ENCODE measurements at regions not wholly inside any gene's neighbourhood (a gene's known extent, or its start where the extent isn't known, plus 50 kb on each side); places are given as distances from the start of the nearest gene placed in this dataset.

DNA sequence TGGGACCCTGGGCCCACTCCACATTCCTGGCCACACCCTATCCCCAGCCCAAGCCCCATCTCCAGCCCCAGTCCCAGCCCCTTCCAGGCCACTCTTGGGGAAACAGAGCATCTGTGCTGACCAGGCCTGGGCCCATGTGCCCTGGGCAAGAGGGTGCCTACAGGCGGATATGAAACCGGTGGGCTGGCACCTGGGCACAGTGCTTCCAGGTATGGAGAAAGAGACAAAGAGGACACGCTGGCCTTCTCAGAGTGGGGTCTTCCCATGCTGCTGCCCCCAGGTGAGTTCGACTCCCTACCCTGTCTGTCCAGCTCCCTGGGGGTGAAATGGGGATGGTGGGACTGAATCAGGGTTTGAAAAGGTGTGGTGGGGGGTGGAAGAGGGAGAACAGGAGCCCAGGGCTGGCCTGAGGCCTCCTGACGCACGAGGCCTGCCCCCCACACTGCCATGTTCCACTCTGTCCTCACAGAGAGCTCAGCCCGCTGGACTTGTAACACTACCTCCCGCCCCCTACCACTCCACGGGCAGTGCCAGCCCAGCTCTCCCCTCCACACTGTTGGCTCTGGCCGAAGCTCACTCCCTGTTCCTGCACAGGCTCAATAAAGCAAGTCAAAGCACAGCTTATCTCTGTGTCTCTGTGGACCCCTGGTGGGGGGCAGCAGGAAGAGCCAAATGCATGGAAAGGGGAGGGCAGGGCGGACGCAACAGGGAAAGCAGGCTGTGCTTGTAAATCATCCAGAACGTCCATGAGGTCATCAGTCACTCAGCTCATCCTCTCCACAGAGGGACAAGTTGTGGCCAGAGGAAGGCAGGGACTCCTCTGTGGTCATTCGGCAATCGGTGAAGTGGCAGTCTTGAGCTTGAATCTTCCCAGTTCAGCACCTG lies 71.1 kb upstream of the TMEM97 start:
- no peak for DNase-seq
- Mint-ChIP-seq H3K4me1 (peaks cover 4 to 11% (median 9%) of the 10 kb centered on the region in 3 donors), H3K9me3 (no peaks in the 10 kb centered on the region), H3K4me3 (peak overlapping the region in 1 of 7 donors; percentile 32), H3K36me3 (peaks cover 0 to 4% (median 0%) of the 10 kb centered on the region in 3 donors), H3K27me3 (peaks cover 8 to 21% of the 10 kb centered on the region in 2 donors), H3K27ac (peak overlapping the region in 1 of 8 donors; percentile 79)
- Histone ChIP-seq H3K9me3 (ENCODE audit: low read length) (no peaks in the 10 kb centered on the region), H3K27me3 (ENCODE audit: insufficient read depth, low read length, poor library complexity, severe bottlenecking) (peaks cover 4% of the 10 kb centered on the region), H3K27ac (ENCODE audit: low read depth, low read length) (no peak overlapping the region), H3K4me3 (ENCODE audit: low read length) (no peak overlapping the region), H3K36me3 (ENCODE audit: insufficient read depth, low read length) (no peaks in the 10 kb centered on the region), H3K4me1 (ENCODE audit: insufficient read depth, low read length) (peaks cover 5% of the 10 kb centered on the region)
- ChIA-PET POLR2A (no interaction called here), CTCF (no interaction called here)

DNA sequence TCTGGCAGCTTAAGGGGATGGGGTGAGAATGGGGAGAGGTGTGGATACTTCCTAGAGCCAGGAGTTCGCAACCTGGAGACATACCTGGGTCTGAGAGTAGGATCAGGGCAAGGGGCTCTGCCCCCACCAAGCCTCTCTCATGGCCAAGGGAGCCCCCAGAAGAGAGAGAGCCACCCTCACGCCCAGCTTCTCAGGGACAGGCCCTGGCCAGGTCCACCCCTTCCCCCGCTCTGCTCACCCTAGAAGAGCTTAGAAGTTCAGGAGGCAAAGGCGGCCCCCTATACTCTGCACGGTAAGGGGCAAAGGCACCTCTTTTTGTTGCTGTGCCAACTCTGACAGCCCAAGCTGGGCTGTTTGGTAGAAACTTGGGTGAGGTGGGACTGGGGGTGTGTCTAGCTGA lies 69.3 kb upstream of the TMEM97 start:
- Mint-ChIP-seq H3K27ac (no peak overlapping the region), H3K27me3 (peaks cover 13 to 29% of the 10 kb centered on the region in 2 donors), H3K9me3 (no peaks in the 10 kb centered on the region), H3K4me3 (peak overlapping the region in 3 of 7 donors; percentile 16 to 32 (median 27)), H3K36me3 (peaks cover 0 to 4% (median 0%) of the 10 kb centered on the region in 3 donors), H3K4me1 (peaks cover 4 to 11% (median 9%) of the 10 kb centered on the region in 3 donors)
- H3K4me3 ChIP-seq (ENCODE audit: low read length), result no peak overlapping the region
- DNase-seq, result no peak
- peaks cover 5% of the 10 kb centered on the region for H3K4me1 ChIP-seq (ENCODE audit: insufficient read depth, low read length)
- H3K36me3 ChIP-seq (ENCODE audit: insufficient read depth, low read length), result no peaks in the 10 kb centered on the region
- ChIA-PET CTCF (interaction anchor here (1.9 kb wide), 1 partner anchor 444 kb away, joined by 7 read pairs; no protein-coding TSS in a partner anchor), POLR2A (no interaction called here)
- peaks cover 4% of the 10 kb centered on the region for H3K27me3 ChIP-seq (ENCODE audit: insufficient read depth, low read length, poor library complexity, severe bottlenecking)
- no peak overlapping the region for H3K27ac ChIP-seq (ENCODE audit: low read depth, low read length)
- H3K9me3 ChIP-seq (ENCODE audit: low read length), result no peaks in the 10 kb centered on the region

DNA sequence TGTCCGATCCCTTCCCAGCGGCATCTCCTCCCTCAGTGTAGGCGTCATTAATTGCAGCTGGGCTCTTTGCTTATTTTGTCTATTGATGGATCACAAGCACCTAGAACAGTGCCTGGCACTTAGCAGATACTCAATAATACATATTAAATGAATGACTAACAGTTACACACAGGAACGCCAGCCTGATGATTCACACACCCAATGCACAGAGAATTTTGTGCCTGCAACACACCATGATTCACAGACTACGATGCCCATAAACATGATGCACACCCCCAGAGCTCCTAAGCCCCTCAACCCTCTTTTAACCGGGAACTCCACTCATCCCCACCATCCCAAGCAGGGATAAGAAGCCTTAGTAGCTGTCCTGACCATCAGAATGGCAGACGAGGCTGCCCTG lies 66.6 kb upstream of the TMEM97 start:
- peaks cover 4 to 11% (median 9%) of the 10 kb centered on the region in 3 donors for H3K4me1 Mint-ChIP-seq
- DNase-seq, result no peak
- H3K36me3 ChIP-seq (ENCODE audit: insufficient read depth, low read length), result no peaks in the 10 kb centered on the region
- H3K9me3 Mint-ChIP-seq, result no peaks in the 10 kb centered on the region
- no peaks in the 10 kb centered on the region for H3K9me3 ChIP-seq (ENCODE audit: low read length)
- no peak overlapping the region for H3K4me3 ChIP-seq (ENCODE audit: low read length)
- ChIA-PET CTCF (interaction anchor here (1.0 to 2.4 kb wide), 8 partner anchors 8 to 492 kb away, joined by 3 to 13 read pairs (median 6); no protein-coding TSS in a partner anchor), POLR2A (no interaction called here)
- H3K27ac Mint-ChIP-seq, result no peak overlapping the region
- no peak overlapping the region for H3K27ac ChIP-seq (ENCODE audit: low read depth, low read length)
- peaks cover 0 to 4% (median 0%) of the 10 kb centered on the region in 3 donors for H3K36me3 Mint-ChIP-seq
- H3K27me3 Mint-ChIP-seq, result peaks cover 14 to 40% of the 10 kb centered on the region in 2 donors
- H3K27me3 ChIP-seq (ENCODE audit: insufficient read depth, low read length, poor library complexity, severe bottlenecking), result peaks cover 4% of the 10 kb centered on the region
- peak overlapping the region in 1 of 7 donors; percentile 19 for H3K4me3 Mint-ChIP-seq
- peaks cover 5% of the 10 kb centered on the region for H3K4me1 ChIP-seq (ENCODE audit: insufficient read depth, low read length)

DNA sequence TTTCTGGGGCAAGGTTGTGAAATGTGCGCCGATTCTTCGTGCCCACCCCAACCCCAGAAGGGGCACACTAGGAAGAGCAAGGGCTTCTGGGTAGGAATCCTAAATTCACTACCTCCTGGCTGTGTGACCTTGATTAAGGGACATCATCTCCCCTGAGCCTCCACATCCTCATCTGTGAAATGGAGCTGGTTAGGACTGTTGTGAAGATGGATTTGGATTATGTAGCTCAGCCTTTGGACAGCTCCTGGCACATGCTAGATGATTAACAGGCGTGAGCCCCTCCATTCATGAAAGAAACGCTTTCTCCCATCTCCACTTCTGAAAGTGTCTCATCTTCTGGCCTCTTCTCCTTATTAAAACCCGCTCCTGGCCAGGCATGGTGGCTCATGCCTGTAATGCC lies 65.3 kb upstream of the TMEM97 start:
- peaks cover 16 to 46% of the 10 kb centered on the region in 2 donors for H3K27me3 Mint-ChIP-seq
- POLR2A ChIA-PET, result no interaction called here
- no peak overlapping the region for H3K4me3 ChIP-seq (ENCODE audit: low read length)
- H3K36me3 Mint-ChIP-seq, result peaks cover 0 to 4% (median 0%) of the 10 kb centered on the region in 3 donors
- H3K4me1 Mint-ChIP-seq, result peaks cover 4 to 11% (median 9%) of the 10 kb centered on the region in 3 donors
- CTCF ChIA-PET, result no interaction called here
- peaks cover 4% of the 10 kb centered on the region for H3K27me3 ChIP-seq (ENCODE audit: insufficient read depth, low read length, poor library complexity, severe bottlenecking)
- no peaks in the 10 kb centered on the region for H3K9me3 ChIP-seq (ENCODE audit: low read length)
- no peaks in the 10 kb centered on the region for H3K9me3 Mint-ChIP-seq
- H3K27ac ChIP-seq (ENCODE audit: low read depth, low read length), result no peak overlapping the region
- H3K27ac Mint-ChIP-seq, result peak overlapping the region in 1 of 8 donors; percentile 17
- peak overlapping the region in 1 of 7 donors; percentile 19 for H3K4me3 Mint-ChIP-seq
- H3K4me1 ChIP-seq (ENCODE audit: insufficient read depth, low read length), result peaks cover 5% of the 10 kb centered on the region
- no peaks in the 10 kb centered on the region for H3K36me3 ChIP-seq (ENCODE audit: insufficient read depth, low read length)
- no peak for DNase-seq

DNA sequence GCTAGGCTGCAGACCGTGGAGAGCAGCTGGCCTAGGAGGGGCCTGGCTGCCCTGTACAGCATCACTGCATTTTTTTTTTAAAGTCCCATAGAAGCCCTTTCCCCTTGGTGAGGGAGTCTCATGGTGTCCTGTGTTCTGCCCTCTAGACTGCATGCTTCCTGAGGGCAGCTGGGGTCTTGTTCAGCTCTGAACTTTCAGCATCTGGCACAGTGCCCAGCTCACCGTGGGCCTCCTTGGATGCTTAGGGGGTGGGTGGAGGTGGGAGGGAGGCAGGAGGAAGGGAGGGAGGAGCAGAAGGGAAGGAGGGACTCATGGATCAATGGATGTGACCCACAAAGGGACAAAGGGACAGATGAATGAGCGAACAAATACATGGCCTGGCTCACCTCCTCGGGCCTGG lies 63.4 kb upstream of the TMEM97 start:
- peaks cover 0 to 4% (median 0%) of the 10 kb centered on the region in 3 donors for H3K36me3 Mint-ChIP-seq
- H3K27ac Mint-ChIP-seq, result no peak overlapping the region
- peaks cover 4 to 9% (median 9%) of the 10 kb centered on the region in 3 donors for H3K4me1 Mint-ChIP-seq

DNA sequence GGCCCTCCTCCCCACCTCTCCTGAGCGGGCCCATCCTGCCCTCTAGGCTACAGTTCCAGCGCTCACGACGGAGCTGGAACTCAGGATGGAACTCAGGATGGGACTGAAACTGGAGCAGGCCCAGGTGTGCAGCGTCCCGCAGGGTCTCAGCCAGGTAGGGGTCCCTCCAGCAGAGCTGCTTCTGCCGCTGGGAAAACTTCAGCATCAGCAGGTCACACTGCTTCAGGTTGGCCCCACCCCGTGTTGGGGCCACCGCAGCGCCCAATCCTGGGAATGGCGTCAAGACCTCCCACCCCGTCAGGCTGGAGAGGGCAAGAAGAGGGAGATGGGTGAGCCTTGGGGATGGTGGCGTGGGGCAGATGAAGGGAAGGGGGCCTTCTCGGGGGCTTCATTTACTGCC lies 62.6 kb upstream of the TMEM97 start:
- CTCF ChIA-PET, result no interaction called here
- POLR2A ChIA-PET, result no interaction called here
- H3K9me3 Mint-ChIP-seq, result peaks cover 0 to 5% (median 2%) of the 10 kb centered on the region in 5 donors

More for the DNA sequence above, 63.4 kb upstream of the TMEM97 start:
- H3K4me3 ChIP-seq (ENCODE audit: low read length), result no peak overlapping the region
- ChIA-PET CTCF (no interaction called here), POLR2A (interaction anchor here (0.6 kb wide), 1 partner anchor 10 kb away, joined by 3 read pairs; no protein-coding TSS in a partner anchor)
- peaks cover 5% of the 10 kb centered on the region for H3K4me1 ChIP-seq (ENCODE audit: insufficient read depth, low read length)
- Mint-ChIP-seq H3K9me3 (peaks cover 0 to 2% (median 0%) of the 10 kb centered on the region in 5 donors), H3K27me3 (peaks cover 21 to 55% of the 10 kb centered on the region in 2 donors), H3K4me3 (no peak overlapping the region)
- H3K9me3 ChIP-seq (ENCODE audit: low read length), result no peaks in the 10 kb centered on the region
- no peak overlapping the region for H3K27ac ChIP-seq (ENCODE audit: low read depth, low read length)
- no peaks in the 10 kb centered on the region for H3K36me3 ChIP-seq (ENCODE audit: insufficient read depth, low read length)
- H3K27me3 ChIP-seq (ENCODE audit: insufficient read depth, low read length, poor library complexity, severe bottlenecking), result peaks cover 4% of the 10 kb centered on the region
- DNase-seq, result no peak

DNA sequence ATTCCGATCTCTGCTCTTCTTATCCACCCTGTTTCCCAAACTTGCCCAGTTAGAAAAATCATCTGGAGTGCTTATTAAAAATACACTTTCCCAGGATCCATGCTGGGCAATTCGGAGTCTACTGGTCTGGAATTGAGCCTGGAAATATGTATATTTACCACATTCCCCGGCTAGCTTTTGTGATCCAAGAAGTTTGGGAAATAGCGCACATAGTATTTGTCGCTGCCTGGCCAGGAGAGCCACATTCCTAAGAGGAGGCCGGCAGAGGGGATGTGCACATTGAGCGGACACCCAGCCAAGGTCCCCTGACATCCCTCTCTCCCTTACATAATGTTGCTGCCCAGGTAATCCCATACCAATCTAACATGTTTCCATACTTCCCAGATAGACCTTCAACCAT lies 62.1 kb upstream of the TMEM97 start:
- Histone ChIP-seq H3K36me3 (ENCODE audit: insufficient read depth, low read length) (no peaks in the 10 kb centered on the region), H3K27ac (ENCODE audit: low read depth, low read length) (no peak overlapping the region), H3K4me3 (ENCODE audit: low read length) (no peak overlapping the region), H3K9me3 (ENCODE audit: low read length) (no peaks in the 10 kb centered on the region), H3K4me1 (ENCODE audit: insufficient read depth, low read length) (peaks cover 2% of the 10 kb centered on the region), H3K27me3 (ENCODE audit: insufficient read depth, low read length, poor library complexity, severe bottlenecking) (peaks cover 4% of the 10 kb centered on the region)
- no peak for DNase-seq
- Mint-ChIP-seq H3K9me3 (peaks cover 3 to 10% (median 5%) of the 10 kb centered on the region in 5 donors), H3K27me3 (peaks cover 17 to 50% of the 10 kb centered on the region in 2 donors), H3K4me1 (peaks cover 2 to 3% (median 2%) of the 10 kb centered on the region in 3 donors), H3K27ac (no peak overlapping the region), H3K36me3 (peaks cover 0 to 4% (median 0%) of the 10 kb centered on the region in 3 donors), H3K4me3 (no peak overlapping the region)
- ChIA-PET CTCF (no interaction called here), POLR2A (no interaction called here)

More for the DNA sequence above, 62.6 kb upstream of the TMEM97 start:
- peaks cover 0 to 4% (median 0%) of the 10 kb centered on the region in 3 donors for H3K36me3 Mint-ChIP-seq
- Histone ChIP-seq H3K36me3 (ENCODE audit: insufficient read depth, low read length) (no peaks in the 10 kb centered on the region), H3K9me3 (ENCODE audit: low read length) (no peaks in the 10 kb centered on the region), H3K27ac (ENCODE audit: low read depth, low read length) (no peak overlapping the region), H3K4me1 (ENCODE audit: insufficient read depth, low read length) (peaks cover 5% of the 10 kb centered on the region), H3K27me3 (ENCODE audit: insufficient read depth, low read length, poor library complexity, severe bottlenecking) (peaks cover 4% of the 10 kb centered on the region), H3K4me3 (ENCODE audit: low read length) (no peak overlapping the region)
- no peak for DNase-seq
- no peak overlapping the region for H3K4me3 Mint-ChIP-seq
- H3K27ac Mint-ChIP-seq, result no peak overlapping the region
- peaks cover 4 to 8% (median 8%) of the 10 kb centered on the region in 3 donors for H3K4me1 Mint-ChIP-seq
- peaks cover 20 to 54% of the 10 kb centered on the region in 2 donors for H3K27me3 Mint-ChIP-seq

DNA sequence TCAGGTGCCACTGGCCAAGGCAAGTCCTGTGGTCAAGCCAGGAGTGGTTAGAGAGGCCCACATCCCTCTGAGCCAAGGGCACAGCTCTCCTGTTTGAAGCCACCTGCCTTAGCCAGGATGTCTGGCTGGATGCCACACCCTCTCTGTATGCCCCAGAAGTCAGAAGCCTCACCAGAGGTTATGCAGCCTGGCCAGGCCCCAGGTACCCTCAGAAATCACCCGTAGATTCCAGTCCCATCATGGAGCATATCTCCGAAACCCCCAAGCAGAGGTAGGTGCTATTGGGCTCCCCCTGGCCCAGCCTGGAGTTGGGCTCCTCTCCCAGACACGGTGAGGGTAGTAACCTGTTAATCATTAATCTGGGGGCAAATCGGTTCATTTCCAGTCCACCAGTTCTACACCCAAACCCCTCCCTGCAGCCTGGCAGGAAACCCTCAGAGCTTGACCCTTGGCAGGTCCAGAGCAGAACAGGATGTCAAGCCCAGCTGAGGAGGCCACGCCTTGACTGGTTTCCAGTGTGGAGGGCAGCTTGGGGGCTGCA lies 60.6 kb upstream of the TMEM97 start:
- no peak overlapping the region for H3K4me3 Mint-ChIP-seq
- no peak overlapping the region for H3K4me3 ChIP-seq (ENCODE audit: low read length)
- ChIA-PET POLR2A (no interaction called here), CTCF (no interaction called here)
- H3K4me1 Mint-ChIP-seq, result no peaks in the 10 kb centered on the region
- no peaks in the 10 kb centered on the region for H3K4me1 ChIP-seq (ENCODE audit: insufficient read depth, low read length)
- H3K36me3 Mint-ChIP-seq, result peaks cover 0 to 14% (median 0%) of the 10 kb centered on the region in 3 donors
- H3K9me3 Mint-ChIP-seq, result peaks cover 3 to 24% (median 17%) of the 10 kb centered on the region in 5 donors
- H3K9me3 ChIP-seq (ENCODE audit: low read length), result peaks cover 5% of the 10 kb centered on the region
- no peaks in the 10 kb centered on the region for H3K27me3 ChIP-seq (ENCODE audit: insufficient read depth, low read length, poor library complexity, severe bottlenecking)
- no peak for DNase-seq
- peaks cover 13 to 42% of the 10 kb centered on the region in 2 donors for H3K27me3 Mint-ChIP-seq
- H3K27ac ChIP-seq (ENCODE audit: low read depth, low read length), result no peak overlapping the region
- no peaks in the 10 kb centered on the region for H3K36me3 ChIP-seq (ENCODE audit: insufficient read depth, low read length)
- H3K27ac Mint-ChIP-seq, result no peak overlapping the region
